Peyer's patch (tissue), 4 donors: ENCODE measurements at regions not wholly inside any gene's neighbourhood (a gene's known extent, or its start where the extent isn't known, plus 50 kb on each side); places are given as distances from the start of the nearest gene placed in this dataset.

Experiments used
- DNase-seq, 3 donors: peaks; one replicate each; pipeline ENCODE4 v3.0.0-alpha.2; 2017 to 2019
- H3K27ac ChIP-seq, 4 donors: fragments of 200-600 bp; sonication (generic); one replicate each; pipeline ENCODE4 v1.5.1; 2016 to 2019
- H3K27me3 ChIP-seq, 2 donors: fragments of 200-600 bp; sonication (generic); one replicate each; pipeline ENCODE4 v1.5.1; 2019
- H3K36me3 ChIP-seq, 3 donors: fragments of 200-600 bp; sonication (generic); one replicate each; pipeline ENCODE4 v1.5.1; 2016 to 2019
- H3K4me1 ChIP-seq, 4 donors: fragments of 200-600 bp; sonication (generic); one replicate each; pipeline ENCODE4 v1.5.1; 2016 to 2019
- H3K4me3 ChIP-seq, 4 donors: fragments of 200-600 bp; sonication (generic); 1 replicate in 3 of 4; 2 replicates in 1 of 4; pipeline ENCODE4 v1.5.1; 2016 to 2019; ENCODE audit warnings: mild to moderate bottlenecking in 1 of 4
- H3K9me3 ChIP-seq, 4 donors: fragments of 200-600 bp; sonication (generic); one replicate each; pipeline ENCODE4 v1.5.1; 2016 to 2019; ENCODE audit warnings: mild to moderate bottlenecking in 1 of 4
- CTCF ChIP-seq, 6 experiments: fragments of 450-650 bp in 4 of 6; fragments of 200-600 bp in 2 of 6; sonication (generic) in 1 of 6; IDR thresholded peaks; one replicate each; pipeline ENCODE4 v1.5.1; 2017 to 2019; ENCODE audit warnings: antibody characterized with exemption in 6 of 6, mild to moderate bottlenecking in 3 of 6, moderate library complexity in 1 of 6
- POLR2A ChIP-seq, 2 donors: fragments of 450-650 bp; IDR thresholded peaks; one replicate each; pipeline ENCODE4 v1.5.1; 2017; ENCODE audit warnings: antibody characterized with exemption in 2 of 2, mild to moderate bottlenecking in 2 of 2, moderate library complexity in 2 of 2

GRCh38 chr12:86826051-86826450, 569.9 kb upstream of the MGAT4C start:
- no peaks in the 10 kb centered on the region for H3K27me3 ChIP-seq
- H3K27ac ChIP-seq, result no peak overlapping the region
- no peak overlapping the region for H3K4me3 ChIP-seq
- H3K9me3 ChIP-seq, result no peaks in the 10 kb centered on the region
- no peaks in the 10 kb centered on the region for H3K36me3 ChIP-seq
- DNase-seq, result no peak
- H3K4me1 ChIP-seq, result no peaks in the 10 kb centered on the region
- no peak for TF ChIP-seq POLR2A (IDR thresholded peaks at IDR 0.05)
- no peak for TF ChIP-seq CTCF (IDR thresholded peaks at IDR 0.05)

- no peaks in the 10 kb centered on the region for H3K9me3 ChIP-seq
These were observed 545.2 kb upstream of the MGAT4C start for GRCh38 chr12:86801439-86801838.

GRCh38 chr12:86799616-86800015, 543.4 kb upstream of the MGAT4C start:
- no peak overlapping the region for H3K27ac ChIP-seq
- H3K4me1 ChIP-seq, result no peaks in the 10 kb centered on the region
- no peak overlapping the region for H3K4me3 ChIP-seq
- H3K36me3 ChIP-seq, result no peaks in the 10 kb centered on the region
- H3K27me3 ChIP-seq, result no peaks in the 10 kb centered on the region
- DNase-seq, result no peak
- TF ChIP-seq CTCF (IDR thresholded peaks at IDR 0.05), result no peak
- no peak for TF ChIP-seq POLR2A (IDR thresholded peaks at IDR 0.05)
- no peaks in the 10 kb centered on the region for H3K9me3 ChIP-seq

More at GRCh38 chr12:86801439-86801838, 545.2 kb upstream of the MGAT4C start:
- TF ChIP-seq CTCF (IDR thresholded peaks at IDR 0.05) (no peak), POLR2A (IDR thresholded peaks at IDR 0.05) (no peak)
- DNase-seq, result no peak
- Histone ChIP-seq H3K27me3 (no peaks in the 10 kb centered on the region), H3K27ac (no peak overlapping the region), H3K36me3 (no peaks in the 10 kb centered on the region), H3K4me1 (no peaks in the 10 kb centered on the region), H3K4me3 (no peak overlapping the region)

GRCh38 chr12:86796550-86796949, 540.4 kb upstream of the MGAT4C start:
- H3K27me3 ChIP-seq, result no peaks in the 10 kb centered on the region
- TF ChIP-seq POLR2A (IDR thresholded peaks at IDR 0.05), result no peak
- no peak for TF ChIP-seq CTCF (IDR thresholded peaks at IDR 0.05)
- H3K27ac ChIP-seq, result no peak overlapping the region
- no peaks in the 10 kb centered on the region for H3K4me1 ChIP-seq
- DNase-seq, result no peak
- no peaks in the 10 kb centered on the region for H3K9me3 ChIP-seq
- no peak overlapping the region for H3K4me3 ChIP-seq
- no peaks in the 10 kb centered on the region for H3K36me3 ChIP-seq

- H3K27me3 ChIP-seq, result no peaks in the 10 kb centered on the region
- H3K36me3 ChIP-seq, result no peaks in the 10 kb centered on the region
- no peaks in the 10 kb centered on the region for H3K9me3 ChIP-seq
- no peak for TF ChIP-seq POLR2A (IDR thresholded peaks at IDR 0.05)
- H3K4me1 ChIP-seq, result no peaks in the 10 kb centered on the region
- no peak overlapping the region for H3K4me3 ChIP-seq
- H3K27ac ChIP-seq, result no peak overlapping the region
- DNase-seq, result no peak
These were observed 532.5 kb upstream of the MGAT4C start for GRCh38 chr12:86788661-86789060.

- no peaks in the 10 kb centered on the region for H3K27me3 ChIP-seq
These were observed 531.2 kb upstream of the MGAT4C start for GRCh38 chr12:86787419-86787818.

More at GRCh38 chr12:86787419-86787818, 531.2 kb upstream of the MGAT4C start:
- TF ChIP-seq CTCF (IDR thresholded peaks at IDR 0.05) (no peak), POLR2A (IDR thresholded peaks at IDR 0.05) (no peak)
- no peak overlapping the region for H3K27ac ChIP-seq
- H3K4me1 ChIP-seq, result no peaks in the 10 kb centered on the region
- no peak for DNase-seq
- H3K36me3 ChIP-seq, result no peaks in the 10 kb centered on the region
- H3K9me3 ChIP-seq, result no peaks in the 10 kb centered on the region
- H3K4me3 ChIP-seq, result no peak overlapping the region
